Stimulated activated CD8-positive, alpha-beta memory T cell treated with anti-CD3 and anti-CD28 coated beads, Interleukin-15, amount 100 ng/mL, for 1 hour (primary cell): ENCODE measurements at regions not wholly inside any gene's neighbourhood (a gene's known extent, or its start where the extent isn't known, plus 50 kb on each side); places are given as distances from the start of the nearest gene placed in this dataset.

Experiments
- DNase-seq: peaks from one replicate; pipeline ENCODE4 v3.0.0-alpha.2; 2020; ENCODE audit warnings: low read depth

- DNase-seq = no peak
Measured at GRCh38 chr13:76750126-76750525, 136.1 kb downstream of the KCTD12 start.

GRCh38 chr13:76745261-76746200 lies 140.7 kb downstream of the KCTD12 start:
- DNase-seq = no peak

- no peak for DNase-seq
Measured at GRCh38 chr13:76741624-76742023, 144.6 kb downstream of the KCTD12 start.

GRCh38 chr13:76741046-76741445 lies 145.2 kb downstream of the KCTD12 start:
- no peak for DNase-seq

GRCh38 chr13:76738616-76739015 lies 147.6 kb downstream of the KCTD12 start:
- no peak for DNase-seq

- DNase-seq = no peak
Measured at GRCh38 chr13:76737526-76737925, 148.7 kb downstream of the KCTD12 start.

GRCh38 chr13:76735641-76736040 lies 150.6 kb downstream of the KCTD12 start:
- DNase-seq = no peak

GRCh38 chr13:76733671-76734070 lies 152.5 kb downstream of the KCTD12 start:
- no peak for DNase-seq

GRCh38 chr13:76732367-76732766 lies 153.8 kb downstream of the KCTD12 start:
- DNase-seq = no peak

GRCh38 chr13:76730220-76730619 lies 156.0 kb downstream of the KCTD12 start:
- DNase-seq = no peak

GRCh38 chr13:76729691-76730090 lies 156.5 kb downstream of the KCTD12 start:
- DNase-seq = no peak

GRCh38 chr13:76725896-76726295 lies 160.3 kb downstream of the KCTD12 start:
- no peak for DNase-seq

- no peak for DNase-seq
Measured at GRCh38 chr13:76725211-76725610, 161.0 kb downstream of the KCTD12 start.

- no peak for DNase-seq
Measured at GRCh38 chr13:76724421-76724820, 161.8 kb downstream of the KCTD12 start.

GRCh38 chr13:76723551-76724232 lies 162.5 kb downstream of the KCTD12 start:
- no peak for DNase-seq

GRCh38 chr13:76722782-76723181 lies 163.4 kb downstream of the KCTD12 start:
- DNase-seq = no peak

- DNase-seq = no peak
Measured at GRCh38 chr13:76720821-76721220, 165.4 kb downstream of the KCTD12 start.

- DNase-seq = no peak
Measured at GRCh38 chr13:76720416-76720815, 165.8 kb downstream of the KCTD12 start.

GRCh38 chr13:76719955-76720354 lies 166.2 kb downstream of the KCTD12 start:
- DNase-seq = no peak

- DNase-seq = no peak
Measured at GRCh38 chr13:76717092-76717491, 169.1 kb downstream of the KCTD12 start.

- DNase-seq = no peak
Measured at GRCh38 chr13:76715621-76716020, 170.6 kb downstream of the KCTD12 start.

- DNase-seq = no peak
Measured at GRCh38 chr13:76715075-76715474, 171.1 kb downstream of the KCTD12 start.

- DNase-seq = no peak
Measured at GRCh38 chr13:76713280-76713679, 172.9 kb downstream of the KCTD12 start.
